ENCODE measurements at regions not wholly inside any gene's neighbourhood (a gene's known extent, or its start where the extent isn't known, plus 50 kb on each side); places are given as distances from the start of the nearest gene placed in this dataset.

DNA sequence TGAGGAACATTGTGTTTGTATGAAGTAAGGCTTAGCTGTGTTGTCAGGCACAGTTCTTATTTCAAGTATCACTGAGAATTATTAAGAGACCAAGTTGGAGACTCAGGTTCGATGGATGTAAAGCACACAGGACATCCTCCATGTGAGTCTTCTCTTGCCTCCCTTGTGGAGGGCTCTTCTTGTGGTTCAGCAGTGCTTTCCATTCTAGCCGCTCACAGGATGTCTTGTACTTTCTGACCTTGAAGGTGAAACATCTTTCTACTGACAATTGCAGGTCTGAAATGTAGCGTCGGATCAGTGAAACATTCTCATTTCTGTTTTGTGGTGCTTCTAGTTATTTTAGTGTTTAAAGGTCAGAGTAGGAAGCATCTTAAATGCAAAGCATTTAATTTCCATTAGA lies 154.6 kb downstream of the HIPK3 start:
- DNase-seq (ENCODE audit: low read depth) = no peak

DNA sequence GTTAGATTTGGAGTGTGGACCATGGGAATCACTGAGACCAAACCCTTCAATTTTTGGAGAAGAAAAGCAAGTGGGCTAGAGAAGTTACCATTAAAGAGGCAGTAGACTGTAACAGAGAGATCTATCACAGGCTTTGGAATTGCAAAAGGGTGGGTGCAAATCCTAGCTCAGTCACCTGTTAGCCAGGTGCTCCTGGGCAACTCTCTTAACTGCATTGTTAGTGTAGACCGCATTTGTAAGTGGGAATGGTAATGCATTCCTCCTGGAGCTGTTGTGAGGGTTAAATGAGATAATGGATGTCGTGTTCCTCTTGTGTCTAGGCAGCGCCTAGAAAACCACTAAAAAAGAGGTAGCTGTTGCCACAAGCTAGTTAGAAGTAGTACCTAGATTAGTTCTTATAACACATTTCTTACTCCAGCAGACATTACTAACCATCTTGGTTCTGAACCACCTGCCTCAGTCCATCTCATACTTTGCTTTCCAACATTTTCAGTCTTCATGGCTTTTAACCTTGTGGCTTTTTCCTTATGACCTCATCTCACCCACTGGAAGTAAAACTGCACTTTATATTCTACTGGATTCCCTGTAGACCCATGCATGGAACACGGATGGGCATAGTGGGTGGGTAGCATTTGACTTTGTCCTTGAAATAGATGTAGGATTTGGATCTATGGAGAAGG lies 153.0 kb downstream of the HIPK3 start:
- no peak for DNase-seq (ENCODE audit: low read depth)
